CD14-positive monocyte (primary cell): ENCODE measurements at regions not wholly inside any gene's neighbourhood (a gene's known extent, or its start where the extent isn't known, plus 50 kb on each side); places are given as distances from the start of the nearest gene placed in this dataset.

ENCODE experiments used
- DNase-seq, 3 donors: peaks; one replicate each; pipeline ENCODE4 v3.0.0-alpha.2; 2011 to 2022
- H2AFZ ChIP-seq: 2 replicates; pipeline ENCODE4 v1.6.0; 2012; ENCODE audit warnings: mild to moderate bottlenecking, low read depth, low read length, inconsistent platforms; ENCODE audit not compliant: insufficient read depth, poor library complexity, severe bottlenecking
- H3K27ac ChIP-seq, 2 donors: 1 replicate in 1 of 2; 2 replicates in 1 of 2; pipeline ENCODE4 v1.5.1; 2012 to 2013; ENCODE audit warnings: low read length in 2 of 2, control low read depth in 1 of 2, inconsistent platforms in 1 of 2, low read depth in 1 of 2, mild to moderate bottlenecking in 1 of 2
- H3K27me3 ChIP-seq, 2 donors: one replicate each; pipeline versions ENCODE4 v1.6.0 to v1.6.1; 2011 to 2013; ENCODE audit warnings: low read length in 2 of 2; ENCODE audit not compliant: control insufficient read depth in 2 of 2, insufficient read depth in 2 of 2
- H3K36me3 ChIP-seq, 2 donors: replicated peaks in 1 of 2; 1 replicate in 1 of 2; 2 replicates in 1 of 2; pipeline versions ENCODE4 v1.5.1 to v1.6.1; 2012 to 2013; ENCODE audit warnings: low read length in 2 of 2, control low read depth in 1 of 2, inconsistent platforms in 1 of 2, mild to moderate bottlenecking in 1 of 2; ENCODE audit not compliant: insufficient read depth in 2 of 2, control insufficient read depth in 1 of 2
- H3K4me1 ChIP-seq, 2 donors: 1 replicate in 1 of 2; 2 replicates in 1 of 2; pipeline versions ENCODE4 v1.5.1 to v1.6.1; 2012 to 2013; ENCODE audit warnings: low read length in 2 of 2, control low read depth in 1 of 2, inconsistent platforms in 1 of 2, mild to moderate bottlenecking in 1 of 2, moderate library complexity in 1 of 2; ENCODE audit not compliant: insufficient read depth in 2 of 2, control insufficient read depth in 1 of 2
- H3K4me2 ChIP-seq: replicated peaks from 2 replicates; pipeline ENCODE3; 2012; ENCODE audit warnings: low read length, moderate library complexity, mild to moderate bottlenecking; ENCODE audit not compliant: poor library complexity, severe bottlenecking; ENCODE audit errors: extremely low read depth
- H3K4me3 ChIP-seq, 3 experiments: fragments of 200-600 bp in 1 of 3; sonication (generic) in 1 of 3; replicated peaks in 1 of 3; 1 replicate in 2 of 3; 2 replicates in 1 of 3; pipeline ENCODE4 v1.5.1; 2011 to 2013; ENCODE audit warnings: low read length in 3 of 3, mild to moderate bottlenecking in 3 of 3, control low read depth in 2 of 3, low read depth in 2 of 3, inconsistent platforms in 1 of 3, moderate library complexity in 1 of 3
- H3K79me2 ChIP-seq: 2 replicates; pipeline ENCODE4 v1.6.0; 2012; ENCODE audit warnings: mild to moderate bottlenecking, control low read depth, inconsistent platforms, low read length, moderate library complexity; ENCODE audit not compliant: insufficient read depth
- H3K9ac ChIP-seq: 2 replicates; pipeline ENCODE4 v1.6.0; 2017; ENCODE audit warnings: low read length, mild to moderate bottlenecking; ENCODE audit not compliant: insufficient read depth, poor library complexity, severe bottlenecking
- H3K9me3 ChIP-seq, 2 donors: replicated peaks in 1 of 2; 1 replicate in 1 of 2; 2 replicates in 1 of 2; pipeline versions ENCODE4 v1.5.1 to v1.6.1; 2012 to 2013; ENCODE audit warnings: low read length in 2 of 2, control low read depth in 1 of 2; ENCODE audit not compliant: control insufficient read depth in 1 of 2, insufficient read depth in 1 of 2
- H4K20me1 ChIP-seq: 2 replicates; pipeline ENCODE4 v1.6.0; 2012; ENCODE audit warnings: mild to moderate bottlenecking, low read length, control low read depth, moderate library complexity; ENCODE audit not compliant: insufficient read depth
- H3K27ac Mint-ChIP-seq, 7 donors: one replicate each; pipeline ENCODE4 v1.8.0; 2020; ENCODE audit warnings: mild to moderate bottlenecking in 7 of 7, mixed read lengths in 7 of 7, moderate library complexity in 6 of 7, inconsistent platforms in 2 of 7
- H3K27me3 Mint-ChIP-seq, 3 donors: one replicate each; pipeline ENCODE4 v1.8.0; 2021 to 2022; ENCODE audit warnings: low read depth in 3 of 3, mild to moderate bottlenecking in 3 of 3, mixed read lengths in 3 of 3, moderate library complexity in 3 of 3, inconsistent platforms in 1 of 3
- H3K36me3 Mint-ChIP-seq, 2 donors: one replicate each; pipeline ENCODE4 v1.8.0; 2020; ENCODE audit warnings: mixed read lengths in 2 of 2, inconsistent platforms in 1 of 2, mild to moderate bottlenecking in 1 of 2
- H3K4me1 Mint-ChIP-seq: one replicate; pipeline ENCODE4 v1.8.0; 2020; ENCODE audit warnings: mild to moderate bottlenecking, mixed read lengths
- H3K4me3 Mint-ChIP-seq, 2 donors: one replicate each; pipeline ENCODE4 v1.8.0; 2020; ENCODE audit warnings: mild to moderate bottlenecking in 2 of 2, mixed read lengths in 2 of 2, moderate library complexity in 1 of 2
- H3K9me3 Mint-ChIP-seq, 7 donors: one replicate each; pipeline ENCODE4 v1.8.0; 2020 to 2022; ENCODE audit warnings: mixed read lengths in 7 of 7, mild to moderate bottlenecking in 6 of 7, moderate library complexity in 6 of 7, inconsistent platforms in 2 of 7
- CTCF ChIP-seq: fragments of 200-600 bp; IDR thresholded peaks from one replicate; pipeline ENCODE4 v1.8.0; 2022; ENCODE audit warnings: antibody characterized with exemption, mild to moderate bottlenecking
- WGBS: methylation state at CpG from one replicate; pipeline ENCODE4 v1.1.5; 2013; ENCODE audit warnings: missing lambda C conversion rate; ENCODE audit not compliant: insufficient coverage; 5-methylcytosine and 5-hydroxymethylcytosine counted together
- intact Hi-C, 2 donors: fragments of 100-400 bp; cut with micrococcal nuclease; formaldehyde crosslinking; loops; one replicate each; pipeline versions ENCODE4 v1.15.0 to v1.15.1; 2023

GRCh38 chr5:118247458-118247857, 740.9 kb downstream of the DTWD2 start:
- no peaks in the 10 kb centered on the region for H3K4me1 ChIP-seq
- H3K9ac ChIP-seq: no peak overlapping the region
- Mint-ChIP-seq H3K27ac (no peak overlapping the region), H3K4me3 (no peak overlapping the region), H3K36me3 (no peaks in the 10 kb centered on the region), H3K27me3 (peaks cover 16 to 28% (median 16%) of the 10 kb centered on the region in 3 donors), H3K4me1 (peaks cover 3% of the 10 kb centered on the region), H3K9me3 (peaks cover 14 to 42% (median 28%) of the 10 kb centered on the region in 7 donors)
- no peak for TF ChIP-seq CTCF
- DNase-seq: no peak
- peaks cover 0 to 9% of the 10 kb centered on the region in 2 donors for H3K27me3 ChIP-seq
- no peak overlapping the region for H2AFZ ChIP-seq
- H3K4me2 ChIP-seq: no peak overlapping the region
- H3K79me2 ChIP-seq: no peaks in the 10 kb centered on the region
- peaks cover 11 to 38% of the 10 kb centered on the region in 2 donors for H3K9me3 ChIP-seq
- intact Hi-C loops: no loop called here
- 100% methylated on average over 3 of the region's 4 CpGs for WGBS
- H3K36me3 ChIP-seq: no peaks in the 10 kb centered on the region
- no peaks in the 10 kb centered on the region for H4K20me1 ChIP-seq
- no peak overlapping the region for H3K27ac ChIP-seq
- H3K4me3 ChIP-seq: no peak overlapping the region

GRCh38 chr5:118243613-118244012, 744.7 kb downstream of the DTWD2 start:
- no peak overlapping the region for H3K9ac ChIP-seq
- peaks cover 0 to 3% of the 10 kb centered on the region in 2 donors for H3K27me3 ChIP-seq
- no peak for TF ChIP-seq CTCF
- no peaks in the 10 kb centered on the region for H3K36me3 ChIP-seq
- Mint-ChIP-seq H3K36me3 (no peaks in the 10 kb centered on the region), H3K4me1 (no peaks in the 10 kb centered on the region), H3K4me3 (no peak overlapping the region), H3K9me3 (peaks cover 7 to 18% (median 15%) of the 10 kb centered on the region in 7 donors), H3K27ac (no peak overlapping the region), H3K27me3 (peaks cover 4 to 20% (median 11%) of the 10 kb centered on the region in 3 donors)
- H2AFZ ChIP-seq: no peak overlapping the region
- peaks cover 11 to 16% of the 10 kb centered on the region in 2 donors for H3K9me3 ChIP-seq
- DNase-seq: no peak
- no peak overlapping the region for H3K4me2 ChIP-seq
- no peaks in the 10 kb centered on the region for H3K4me1 ChIP-seq
- no CpG with 5 or more reads among the region's 2 CpGs for WGBS
- intact Hi-C loops: no loop called here
- H3K79me2 ChIP-seq: no peaks in the 10 kb centered on the region
- H3K4me3 ChIP-seq: no peak overlapping the region
- no peak overlapping the region for H3K27ac ChIP-seq
- no peaks in the 10 kb centered on the region for H4K20me1 ChIP-seq
